Natural killer cell treated with Interleukin-12 subunit alpha and Interleukin-12 subunit beta and Interleukin-15 and Interleukin-18, amount 100 ng/mL, for 72 hours (primary cell): ENCODE measurements at regions not wholly inside any gene's neighbourhood (a gene's known extent, or its start where the extent isn't known, plus 50 kb on each side); places are given as distances from the start of the nearest gene placed in this dataset.

Source experiments
- ATAC-seq, 2 donors: fragments of 150-1000 bp; cut with Tn5 transposase in 1 of 2; sonication (Bioruptor Pico), chemical (Tn5 transposase) in 1 of 2; 2 replicates each; pipeline ENCODE4 v1.10.0; 2021
- DNase-seq: peaks from one replicate; pipeline ENCODE4 v3.0.0; 2022; ENCODE audit warnings: low spot score
- H3K27ac Mint-ChIP-seq, 2 donors: 1 replicate in 1 of 2; 2 replicates in 1 of 2; pipeline ENCODE4 v1.8.0; 2022; ENCODE audit warnings: mixed read lengths in 2 of 2, mild to moderate bottlenecking in 1 of 2, moderate library complexity in 1 of 2
- H3K27me3 Mint-ChIP-seq, 2 donors: 1 replicate in 1 of 2; 2 replicates in 1 of 2; pipeline ENCODE4 v1.8.0; 2022; ENCODE audit warnings: mixed read lengths in 2 of 2
- H3K36me3 Mint-ChIP-seq: one replicate; pipeline ENCODE4 v1.8.0; 2022; ENCODE audit warnings: mixed read lengths
- H3K4me1 Mint-ChIP-seq, 2 donors: 1 replicate in 1 of 2; 2 replicates in 1 of 2; pipeline ENCODE4 v1.8.0; 2022; ENCODE audit warnings: low read depth in 2 of 2, mixed read lengths in 2 of 2, mild to moderate bottlenecking in 1 of 2
- H3K4me3 Mint-ChIP-seq: one replicate; pipeline ENCODE4 v1.8.0; 2022; ENCODE audit warnings: mixed read lengths
- H3K9me3 Mint-ChIP-seq: 2 replicates; pipeline ENCODE4 v1.8.0; 2022; ENCODE audit warnings: mixed read lengths

- H3K4me1 Mint-ChIP-seq = peaks cover 38 to 73% of the 10 kb centered on the region in 2 donors
- H3K27me3 Mint-ChIP-seq = no peaks in the 10 kb centered on the region
- H3K36me3 Mint-ChIP-seq = peaks cover 7% of the 10 kb centered on the region
- peak overlapping the region; percentile 93 to 98 for H3K27ac Mint-ChIP-seq
- H3K4me3 Mint-ChIP-seq = peak overlapping the region; percentile 93
- no peak for DNase-seq
- peak; percentile 67 to 79 for ATAC-seq
- peaks cover 7% of the 10 kb centered on the region for H3K9me3 Mint-ChIP-seq
These were observed 71.3 kb downstream of the KLF12 start for GRCh38 chr13:74062933-74063332.

DNA sequence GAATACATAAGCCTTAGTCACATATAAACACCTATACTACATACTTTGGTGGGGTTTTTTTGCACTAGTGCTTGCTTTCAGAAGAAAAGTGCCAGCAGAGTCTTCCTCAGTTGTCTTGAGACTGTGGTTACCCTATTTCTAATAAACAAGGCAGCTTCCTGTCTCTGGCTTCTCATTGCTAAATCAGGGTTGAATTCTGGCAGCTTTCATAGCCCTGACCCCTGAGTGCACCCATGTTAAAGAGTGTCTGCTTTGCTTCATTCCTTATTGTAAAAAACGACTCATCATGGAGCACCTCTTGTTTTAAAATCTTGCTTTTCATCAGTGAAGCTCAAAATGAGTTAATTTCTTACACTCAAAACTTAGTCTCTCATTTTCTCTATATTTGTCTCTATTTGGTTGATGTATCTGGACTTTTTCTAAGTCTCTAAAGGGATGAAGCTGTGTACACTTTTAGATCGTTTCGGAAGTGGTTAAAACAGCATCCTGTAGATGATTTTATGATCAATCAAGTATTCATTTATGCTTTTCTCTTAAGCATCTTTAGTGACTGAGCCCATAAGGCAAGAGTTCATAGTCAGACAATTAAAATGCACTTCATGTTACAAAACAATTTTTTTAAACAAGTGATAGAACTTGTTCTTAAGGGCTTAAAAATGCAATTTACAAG is 72.1 kb downstream of the KLF12 start:
- peaks cover 7% of the 10 kb centered on the region for H3K36me3 Mint-ChIP-seq
- ATAC-seq (peak; percentile 78 to 87), DNase-seq (no peak)
- H3K9me3 Mint-ChIP-seq = peaks cover 7% of the 10 kb centered on the region
- peak overlapping the region; percentile 93 to 98 for H3K27ac Mint-ChIP-seq
- no peaks in the 10 kb centered on the region for H3K27me3 Mint-ChIP-seq
- H3K4me1 Mint-ChIP-seq = peaks cover 42 to 75% of the 10 kb centered on the region in 2 donors
- peak overlapping the region; percentile 93 for H3K4me3 Mint-ChIP-seq

GRCh38 chr13:74056801-74057542 is 77.2 kb downstream of the KLF12 start:
- H3K9me3 Mint-ChIP-seq = peaks cover 5% of the 10 kb centered on the region
- H3K27ac Mint-ChIP-seq = peak overlapping the region; percentile 19 to 34
- no peak overlapping the region for H3K4me3 Mint-ChIP-seq
- peaks cover 7% of the 10 kb centered on the region for H3K36me3 Mint-ChIP-seq
- DNase-seq (no peak), ATAC-seq (no peak)
- H3K4me1 Mint-ChIP-seq = peaks cover 36 to 57% of the 10 kb centered on the region in 2 donors
- no peaks in the 10 kb centered on the region for H3K27me3 Mint-ChIP-seq

GRCh38 chr13:74052402-74052928 is 81.7 kb downstream of the KLF12 start:
- peak overlapping the region in 1 of 2 donors; percentile 7 for H3K27ac Mint-ChIP-seq
- H3K27me3 Mint-ChIP-seq = no peaks in the 10 kb centered on the region
- peak overlapping the region; percentile 1 for H3K4me3 Mint-ChIP-seq
- peaks cover 53 to 65% of the 10 kb centered on the region in 2 donors for H3K4me1 Mint-ChIP-seq
- DNase-seq = no peak
- no peaks in the 10 kb centered on the region for H3K9me3 Mint-ChIP-seq
- no peak for ATAC-seq
- peaks cover 6% of the 10 kb centered on the region for H3K36me3 Mint-ChIP-seq

DNA sequence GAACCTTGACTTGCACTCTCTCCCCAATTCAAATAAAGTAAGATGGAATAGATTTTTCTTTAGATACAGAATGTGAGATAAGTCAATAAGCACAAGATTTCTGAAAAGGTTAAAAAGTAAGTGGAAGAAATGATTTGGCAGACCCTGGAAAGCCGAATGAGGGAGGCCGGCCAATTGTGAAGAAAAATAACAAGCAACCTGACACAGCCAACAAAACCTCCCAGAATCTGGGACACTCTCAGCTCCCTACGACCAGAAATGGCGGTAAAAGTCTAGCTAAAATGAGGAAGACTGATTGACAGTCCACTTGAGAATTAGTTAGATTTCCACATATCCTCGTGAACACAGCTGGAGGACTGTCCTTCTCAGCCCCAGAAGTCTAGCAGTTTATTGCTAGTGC is 85.4 kb downstream of the KLF12 start:
- ATAC-seq = no peak
- H3K9me3 Mint-ChIP-seq = no peaks in the 10 kb centered on the region
- H3K27me3 Mint-ChIP-seq = no peaks in the 10 kb centered on the region
- peaks cover 6% of the 10 kb centered on the region for H3K36me3 Mint-ChIP-seq
- DNase-seq = no peak
- H3K4me1 Mint-ChIP-seq = peaks cover 49 to 59% of the 10 kb centered on the region in 2 donors
- H3K4me3 Mint-ChIP-seq = no peak overlapping the region
- peak overlapping the region; percentile 18 to 19 for H3K27ac Mint-ChIP-seq

DNA sequence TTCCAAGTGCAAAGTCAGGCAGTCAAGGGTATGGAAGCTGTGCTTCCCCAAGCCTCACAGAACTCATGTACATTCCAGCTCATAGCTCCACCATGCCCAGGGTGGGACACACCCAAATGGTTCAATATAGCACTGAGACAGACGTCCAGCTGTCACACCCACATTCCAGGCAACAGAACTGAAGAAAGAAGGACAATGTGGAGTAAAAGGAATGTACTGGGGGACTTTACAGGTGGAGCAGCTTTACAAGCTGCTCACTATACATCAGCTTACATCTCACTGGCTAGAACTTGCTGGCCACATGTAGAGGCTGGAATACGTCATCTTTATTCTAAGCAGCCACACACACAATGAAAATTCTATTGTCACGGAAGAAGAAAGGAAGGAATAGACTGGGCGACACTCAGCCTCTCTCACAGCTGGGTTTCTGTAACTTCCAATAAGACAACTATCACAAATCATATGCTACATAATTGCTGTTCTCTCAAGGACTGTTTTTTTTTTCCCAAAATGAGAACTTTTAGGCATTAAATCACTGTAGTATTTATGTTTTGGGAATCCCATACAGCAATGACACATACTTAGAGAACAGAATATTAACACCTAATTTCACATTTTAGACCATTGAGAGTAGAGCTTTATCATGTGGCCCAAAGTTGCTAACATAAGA is 86.1 kb downstream of the KLF12 start:
- DNase-seq (no peak), ATAC-seq (no peak)
- H3K27ac Mint-ChIP-seq = peak overlapping the region in 1 of 2 donors; percentile 18
- peaks cover 6% of the 10 kb centered on the region for H3K36me3 Mint-ChIP-seq
- peaks cover 52 to 59% of the 10 kb centered on the region in 2 donors for H3K4me1 Mint-ChIP-seq
- no peaks in the 10 kb centered on the region for H3K27me3 Mint-ChIP-seq
- no peak overlapping the region for H3K4me3 Mint-ChIP-seq
- H3K9me3 Mint-ChIP-seq = no peaks in the 10 kb centered on the region

DNA sequence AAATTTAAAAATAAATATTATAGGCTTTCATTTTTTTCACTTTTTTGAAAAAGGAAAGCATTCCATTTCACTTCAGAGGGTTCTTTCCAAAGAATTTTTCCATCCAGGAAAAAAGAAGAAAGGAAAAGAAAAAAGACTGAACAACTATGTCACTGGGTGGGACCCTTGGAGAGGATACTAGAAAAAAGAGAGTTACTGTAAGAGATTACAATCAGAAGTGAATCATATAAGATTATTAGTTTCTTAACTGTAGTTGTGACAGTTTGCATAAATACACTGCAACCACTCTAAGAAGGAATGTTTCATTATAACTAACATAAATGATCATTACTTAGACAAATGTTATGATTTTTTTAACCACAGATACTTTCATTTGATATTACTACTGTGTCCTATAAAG is 87.8 kb downstream of the KLF12 start:
- H3K27ac Mint-ChIP-seq = no peak overlapping the region
- H3K4me1 Mint-ChIP-seq = peaks cover 50 to 62% of the 10 kb centered on the region in 2 donors
- no peak overlapping the region for H3K4me3 Mint-ChIP-seq
- DNase-seq = no peak
- H3K9me3 Mint-ChIP-seq = no peaks in the 10 kb centered on the region
- ATAC-seq = no peak
- no peaks in the 10 kb centered on the region for H3K27me3 Mint-ChIP-seq
- peaks cover 6% of the 10 kb centered on the region for H3K36me3 Mint-ChIP-seq

- no peaks in the 10 kb centered on the region for H3K27me3 Mint-ChIP-seq
- H3K36me3 Mint-ChIP-seq = peaks cover 6% of the 10 kb centered on the region
- no peaks in the 10 kb centered on the region for H3K9me3 Mint-ChIP-seq
- H3K4me3 Mint-ChIP-seq = no peak overlapping the region
- DNase-seq (no peak), ATAC-seq (no peak)
- H3K4me1 Mint-ChIP-seq = peaks cover 48 to 60% of the 10 kb centered on the region in 2 donors
- no peak overlapping the region for H3K27ac Mint-ChIP-seq
These were observed 88.6 kb downstream of the KLF12 start for GRCh38 chr13:74045583-74045982.

GRCh38 chr13:74043237-74043636 is 91.0 kb downstream of the KLF12 start:
- Mint-ChIP-seq H3K36me3 (no peaks in the 10 kb centered on the region), H3K27me3 (no peaks in the 10 kb centered on the region), H3K4me1 (peaks cover 35 to 48% of the 10 kb centered on the region in 2 donors), H3K9me3 (no peaks in the 10 kb centered on the region), H3K27ac (peak overlapping the region in 1 of 2 donors; percentile 34), H3K4me3 (no peak overlapping the region)
- ATAC-seq = no peak
- DNase-seq = no peak

GRCh38 chr13:74040200-74040599 is 94.0 kb downstream of the KLF12 start:
- ATAC-seq = peak; percentile 59 to 62
- H3K27me3 Mint-ChIP-seq = no peaks in the 10 kb centered on the region
- H3K36me3 Mint-ChIP-seq = no peaks in the 10 kb centered on the region
- peaks cover 47 to 59% of the 10 kb centered on the region in 2 donors for H3K4me1 Mint-ChIP-seq
- H3K4me3 Mint-ChIP-seq = no peak overlapping the region
- no peaks in the 10 kb centered on the region for H3K9me3 Mint-ChIP-seq
- no peak for DNase-seq
- H3K27ac Mint-ChIP-seq = no peak overlapping the region

- ATAC-seq = no peak
- peaks cover 47 to 59% of the 10 kb centered on the region in 2 donors for H3K4me1 Mint-ChIP-seq
- H3K36me3 Mint-ChIP-seq = no peaks in the 10 kb centered on the region
- DNase-seq = no peak
- H3K27me3 Mint-ChIP-seq = no peaks in the 10 kb centered on the region
- H3K27ac Mint-ChIP-seq = no peak overlapping the region
- H3K4me3 Mint-ChIP-seq = no peak overlapping the region
- no peaks in the 10 kb centered on the region for H3K9me3 Mint-ChIP-seq
These were observed 94.5 kb downstream of the KLF12 start for GRCh38 chr13:74039667-74040066.

GRCh38 chr13:74039154-74039553 is 95.0 kb downstream of the KLF12 start:
- Mint-ChIP-seq H3K4me1 (peaks cover 45 to 56% of the 10 kb centered on the region in 2 donors), H3K4me3 (no peak overlapping the region), H3K36me3 (no peaks in the 10 kb centered on the region), H3K9me3 (no peaks in the 10 kb centered on the region), H3K27me3 (no peaks in the 10 kb centered on the region), H3K27ac (no peak overlapping the region)
- ATAC-seq (no peak), DNase-seq (no peak)

DNA sequence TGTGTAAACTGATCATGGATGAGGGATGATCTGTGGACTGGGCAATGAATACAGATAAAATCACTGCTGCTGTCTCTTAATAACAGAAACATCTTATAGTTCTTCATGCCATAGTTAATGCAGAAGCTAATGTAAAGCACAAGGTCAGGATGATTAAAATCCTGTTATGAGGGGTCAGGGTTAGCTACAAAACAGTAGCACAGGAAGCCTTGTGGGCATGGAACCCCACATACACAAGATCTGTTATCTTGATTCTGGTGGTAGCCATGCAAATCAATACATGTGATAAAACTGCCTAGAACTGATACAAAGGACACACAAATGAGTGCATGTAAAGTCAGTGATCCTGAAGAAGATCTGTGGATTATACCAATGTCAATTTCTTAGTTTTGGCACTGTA is 96.4 kb downstream of the KLF12 start:
- no peaks in the 10 kb centered on the region for H3K9me3 Mint-ChIP-seq
- peak overlapping the region; percentile 42 for H3K4me3 Mint-ChIP-seq
- no peak for DNase-seq
- H3K27ac Mint-ChIP-seq = peak overlapping the region; percentile 20 to 39
- H3K36me3 Mint-ChIP-seq = no peaks in the 10 kb centered on the region
- H3K4me1 Mint-ChIP-seq = peaks cover 38 to 43% of the 10 kb centered on the region in 2 donors
- ATAC-seq = peak in 1 of 2 donors; percentile 49
- H3K27me3 Mint-ChIP-seq = no peaks in the 10 kb centered on the region

GRCh38 chr13:74036373-74036772 is 97.8 kb downstream of the KLF12 start:
- H3K27me3 Mint-ChIP-seq = no peaks in the 10 kb centered on the region
- no peaks in the 10 kb centered on the region for H3K9me3 Mint-ChIP-seq
- no peaks in the 10 kb centered on the region for H3K36me3 Mint-ChIP-seq
- DNase-seq = no peak
- H3K4me1 Mint-ChIP-seq = peaks cover 40 to 42% of the 10 kb centered on the region in 2 donors
- no peak for ATAC-seq
- H3K27ac Mint-ChIP-seq = peak overlapping the region in 1 of 2 donors; percentile 30
- no peak overlapping the region for H3K4me3 Mint-ChIP-seq
